ENCODE measurements at regions not wholly inside any gene's neighbourhood (a gene's known extent, or its start where the extent isn't known, plus 50 kb on each side); places are given as distances from the start of the nearest gene placed in this dataset.

- Mint-ChIP-seq H3K9me3 (peaks cover 0 to 6% (median 0%) of the 10 kb centered on the region in 11 donors), H3K27me3 (no peaks in the 10 kb centered on the region), H3K4me1 (peaks cover 0 to 5% (median 0%) of the 10 kb centered on the region in 7 donors), H3K4me3 (no peak overlapping the region), H3K36me3 (no peaks in the 10 kb centered on the region), H3K27ac (no peak overlapping the region)
- H3K4me3 ChIP-seq (ENCODE audit: low read length): no peak overlapping the region
- H3K27ac ChIP-seq (ENCODE audit: low read depth, low read length): no peak overlapping the region
- ATAC-seq (no peak), DNase-seq (no peak)
- ChIA-PET CTCF (no interaction called here), POLR2A (no interaction called here)
- H3K9me3 ChIP-seq (ENCODE audit: control insufficient read depth in 2 of 3, low read length in 3 of 3): no peaks in the 10 kb centered on the region
- H3K27me3 ChIP-seq (ENCODE audit: control insufficient read depth in 2 of 2, insufficient read depth in 2 of 2, low read length in 2 of 2): no peaks in the 10 kb centered on the region
- no peaks in the 10 kb centered on the region for H3K36me3 ChIP-seq (ENCODE audit: control insufficient read depth in 2 of 3, insufficient read depth in 3 of 3, low read length in 3 of 3)
- H3K4me1 ChIP-seq (ENCODE audit: control insufficient read depth in 2 of 2, insufficient read depth in 2 of 2, low read length in 2 of 2): no peaks in the 10 kb centered on the region
- intact Hi-C loops (cut with micrococcal nuclease): no loop called here
Measured at GRCh38 chr6:47169785-47170616, 127.9 kb upstream of the ADGRF1 start.

DNA sequence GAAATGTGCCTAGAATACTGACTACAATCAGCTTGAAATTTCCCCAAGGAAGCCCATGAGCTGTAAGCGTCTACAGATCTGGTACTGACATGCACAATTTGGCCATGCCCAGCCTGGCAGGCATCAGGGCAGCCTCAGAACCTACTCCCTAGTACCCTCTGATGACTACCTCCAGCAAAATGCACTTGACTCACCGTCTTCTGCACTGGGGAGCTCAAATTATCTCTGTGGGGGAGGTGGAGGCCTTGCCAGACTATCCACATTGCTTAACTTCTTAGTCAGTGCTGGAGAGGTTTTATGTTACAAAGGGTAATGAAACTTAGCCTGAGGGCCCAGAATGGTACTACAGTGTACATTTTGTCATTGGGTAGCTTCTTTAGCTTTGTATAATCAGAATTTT is 126.0 kb upstream of the ADGRF1 start:
- Mint-ChIP-seq H3K27me3 (peaks cover 0 to 9% (median 0%) of the 10 kb centered on the region in 5 donors), H3K36me3 (no peaks in the 10 kb centered on the region), H3K9me3 (peaks cover 0 to 8% (median 0%) of the 10 kb centered on the region in 11 donors), H3K4me1 (peaks cover 0 to 5% (median 0%) of the 10 kb centered on the region in 7 donors), H3K4me3 (no peak overlapping the region), H3K27ac (no peak overlapping the region)
- Histone ChIP-seq H3K36me3 (ENCODE audit: control insufficient read depth in 2 of 3, insufficient read depth in 3 of 3, low read length in 3 of 3) (no peaks in the 10 kb centered on the region), H3K4me3 (ENCODE audit: low read length) (no peak overlapping the region), H3K9me3 (ENCODE audit: control insufficient read depth in 2 of 3, low read length in 3 of 3) (no peaks in the 10 kb centered on the region), H3K27ac (ENCODE audit: low read depth, low read length) (no peak overlapping the region), H3K27me3 (ENCODE audit: control insufficient read depth in 2 of 2, insufficient read depth in 2 of 2, low read length in 2 of 2) (no peaks in the 10 kb centered on the region), H3K4me1 (ENCODE audit: control insufficient read depth in 2 of 2, insufficient read depth in 2 of 2, low read length in 2 of 2) (no peaks in the 10 kb centered on the region)
- DNase-seq: no peak
- ChIA-PET POLR2A (no interaction called here), CTCF (no interaction called here)
- intact Hi-C loops (cut with micrococcal nuclease): no loop called here
- ATAC-seq: peak; percentile 58

- Mint-ChIP-seq H3K4me3 (no peak overlapping the region), H3K36me3 (no peaks in the 10 kb centered on the region), H3K4me1 (peaks cover 0 to 5% (median 0%) of the 10 kb centered on the region in 7 donors), H3K27me3 (peaks cover 0 to 9% (median 6%) of the 10 kb centered on the region in 5 donors), H3K9me3 (peaks cover 0 to 5% (median 0%) of the 10 kb centered on the region in 11 donors), H3K27ac (no peak overlapping the region)
- ChIA-PET POLR2A (no interaction called here), CTCF (no interaction called here)
- DNase-seq (no peak), ATAC-seq (peak; percentile 47)
- Histone ChIP-seq H3K27me3 (ENCODE audit: control insufficient read depth in 2 of 2, insufficient read depth in 2 of 2, low read length in 2 of 2) (peaks cover 0 to 4% of the 10 kb centered on the region in 2 donors), H3K4me1 (ENCODE audit: control insufficient read depth in 2 of 2, insufficient read depth in 2 of 2, low read length in 2 of 2) (no peaks in the 10 kb centered on the region), H3K36me3 (ENCODE audit: control insufficient read depth in 2 of 3, insufficient read depth in 3 of 3, low read length in 3 of 3) (no peaks in the 10 kb centered on the region), H3K27ac (ENCODE audit: low read depth, low read length) (no peak overlapping the region), H3K4me3 (ENCODE audit: low read length) (no peak overlapping the region), H3K9me3 (ENCODE audit: control insufficient read depth in 2 of 3, low read length in 3 of 3) (no peaks in the 10 kb centered on the region)
- intact Hi-C loops (cut with micrococcal nuclease): no loop called here
Measured at GRCh38 chr6:47165918-47166317, 123.8 kb upstream of the ADGRF1 start.

- no peak overlapping the region for H3K4me3 ChIP-seq (ENCODE audit: low read length)
- H3K36me3 ChIP-seq (ENCODE audit: control insufficient read depth in 2 of 3, insufficient read depth in 3 of 3, low read length in 3 of 3): no peaks in the 10 kb centered on the region
- H3K4me1 Mint-ChIP-seq: no peaks in the 10 kb centered on the region
- no peaks in the 10 kb centered on the region for H3K36me3 Mint-ChIP-seq
- H3K27me3 ChIP-seq (ENCODE audit: control insufficient read depth in 2 of 2, insufficient read depth in 2 of 2, low read length in 2 of 2): peaks cover 0 to 4% of the 10 kb centered on the region in 2 donors
- no peak overlapping the region for H3K4me3 Mint-ChIP-seq
- H3K9me3 ChIP-seq (ENCODE audit: control insufficient read depth in 2 of 3, low read length in 3 of 3): no peaks in the 10 kb centered on the region
- no peaks in the 10 kb centered on the region for H3K4me1 ChIP-seq (ENCODE audit: control insufficient read depth in 2 of 2, insufficient read depth in 2 of 2, low read length in 2 of 2)
- H3K27ac ChIP-seq (ENCODE audit: low read depth, low read length): no peak overlapping the region
- peaks cover 0 to 5% (median 0%) of the 10 kb centered on the region in 11 donors for H3K9me3 Mint-ChIP-seq
- ATAC-seq (no peak), DNase-seq (no peak)
- H3K27ac Mint-ChIP-seq: no peak overlapping the region
- ChIA-PET CTCF (no interaction called here), POLR2A (no interaction called here)
- intact Hi-C loops (cut with micrococcal nuclease): no loop called here
- peaks cover 0 to 9% (median 6%) of the 10 kb centered on the region in 5 donors for H3K27me3 Mint-ChIP-seq
Measured at GRCh38 chr6:47164877-47165276, 122.7 kb upstream of the ADGRF1 start.

GRCh38 chr6:47163536-47163935 is 121.4 kb upstream of the ADGRF1 start:
- ATAC-seq: no peak
- Mint-ChIP-seq H3K27ac (no peak overlapping the region), H3K4me1 (no peaks in the 10 kb centered on the region), H3K36me3 (no peaks in the 10 kb centered on the region), H3K9me3 (peaks cover 0 to 5% (median 0%) of the 10 kb centered on the region in 11 donors), H3K27me3 (peaks cover 0 to 9% (median 6%) of the 10 kb centered on the region in 5 donors), H3K4me3 (no peak overlapping the region)
- no peaks in the 10 kb centered on the region for H3K9me3 ChIP-seq (ENCODE audit: control insufficient read depth in 2 of 3, low read length in 3 of 3)
- H3K27me3 ChIP-seq (ENCODE audit: control insufficient read depth in 2 of 2, insufficient read depth in 2 of 2, low read length in 2 of 2): peaks cover 0 to 4% of the 10 kb centered on the region in 2 donors
- H3K4me1 ChIP-seq (ENCODE audit: control insufficient read depth in 2 of 2, insufficient read depth in 2 of 2, low read length in 2 of 2): no peaks in the 10 kb centered on the region
- H3K4me3 ChIP-seq (ENCODE audit: low read length): no peak overlapping the region
- intact Hi-C loops (cut with micrococcal nuclease): no loop called here
- ChIA-PET CTCF (no interaction called here), POLR2A (no interaction called here)
- no peak for DNase-seq
- no peak overlapping the region for H3K27ac ChIP-seq (ENCODE audit: low read depth, low read length)
- H3K36me3 ChIP-seq (ENCODE audit: control insufficient read depth in 2 of 3, insufficient read depth in 3 of 3, low read length in 3 of 3): no peaks in the 10 kb centered on the region

DNA sequence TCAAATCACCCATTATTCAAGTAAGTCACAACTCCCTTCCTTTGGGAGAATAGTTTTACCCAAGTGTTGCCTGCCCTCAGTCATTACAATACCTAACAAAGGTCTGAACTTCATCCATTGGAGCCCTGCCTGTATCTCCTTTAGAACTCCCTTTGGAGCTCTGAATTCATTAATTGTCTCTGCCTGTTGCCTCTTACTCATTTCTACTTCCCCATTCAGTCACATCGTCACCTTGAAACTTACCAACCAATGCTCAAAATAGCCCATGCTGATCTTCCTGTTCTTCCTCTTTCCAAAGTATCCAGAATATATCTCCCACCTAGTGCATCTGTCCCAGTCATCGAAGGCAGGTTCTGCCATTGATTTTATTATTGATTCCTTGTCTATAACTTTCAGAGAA is 120.7 kb upstream of the ADGRF1 start:
- Mint-ChIP-seq H3K27me3 (peaks cover 0 to 9% (median 6%) of the 10 kb centered on the region in 5 donors), H3K4me1 (no peaks in the 10 kb centered on the region), H3K36me3 (no peaks in the 10 kb centered on the region), H3K9me3 (peaks cover 0 to 5% (median 0%) of the 10 kb centered on the region in 11 donors), H3K4me3 (no peak overlapping the region), H3K27ac (no peak overlapping the region)
- POLR2A ChIA-PET: no interaction called here
- Histone ChIP-seq H3K27ac (ENCODE audit: low read depth, low read length) (no peak overlapping the region), H3K36me3 (ENCODE audit: control insufficient read depth in 2 of 3, insufficient read depth in 3 of 3, low read length in 3 of 3) (no peaks in the 10 kb centered on the region), H3K27me3 (ENCODE audit: control insufficient read depth in 2 of 2, insufficient read depth in 2 of 2, low read length in 2 of 2) (peaks cover 0 to 4% of the 10 kb centered on the region in 2 donors), H3K9me3 (ENCODE audit: control insufficient read depth in 2 of 3, low read length in 3 of 3) (no peaks in the 10 kb centered on the region), H3K4me1 (ENCODE audit: control insufficient read depth in 2 of 2, insufficient read depth in 2 of 2, low read length in 2 of 2) (no peaks in the 10 kb centered on the region), H3K4me3 (ENCODE audit: low read length) (no peak overlapping the region)
- CTCF ChIA-PET: no interaction called here
- intact Hi-C loops (cut with micrococcal nuclease): no loop called here
- no peak for DNase-seq
- no peak for ATAC-seq

- Histone ChIP-seq H3K4me3 (ENCODE audit: low read length) (no peak overlapping the region), H3K27me3 (ENCODE audit: control insufficient read depth in 2 of 2, insufficient read depth in 2 of 2, low read length in 2 of 2) (peaks cover 0 to 4% of the 10 kb centered on the region in 2 donors), H3K9me3 (ENCODE audit: control insufficient read depth in 2 of 3, low read length in 3 of 3) (no peaks in the 10 kb centered on the region), H3K27ac (ENCODE audit: low read depth, low read length) (no peak overlapping the region), H3K4me1 (ENCODE audit: control insufficient read depth in 2 of 2, insufficient read depth in 2 of 2, low read length in 2 of 2) (no peaks in the 10 kb centered on the region), H3K36me3 (ENCODE audit: control insufficient read depth in 2 of 3, insufficient read depth in 3 of 3, low read length in 3 of 3) (no peaks in the 10 kb centered on the region)
- intact Hi-C loops (cut with micrococcal nuclease): no loop called here
- Mint-ChIP-seq H3K36me3 (no peaks in the 10 kb centered on the region), H3K9me3 (peaks cover 0 to 5% (median 0%) of the 10 kb centered on the region in 11 donors), H3K4me3 (no peak overlapping the region), H3K27me3 (peaks cover 0 to 9% (median 6%) of the 10 kb centered on the region in 5 donors), H3K4me1 (no peaks in the 10 kb centered on the region), H3K27ac (no peak overlapping the region)
- no peak for DNase-seq
- POLR2A ChIA-PET: no interaction called here
- ATAC-seq: no peak
- CTCF ChIA-PET: no interaction called here
Measured at GRCh38 chr6:47162231-47162630, 120.1 kb upstream of the ADGRF1 start.

Measured in naive thymus-derived CD4-positive, alpha-beta T cell (primary cell).